Osteoblast (primary cell): ENCODE measurements at regions not wholly inside any gene's neighbourhood (a gene's known extent, or its start where the extent isn't known, plus 50 kb on each side); places are given as distances from the start of the nearest gene placed in this dataset.

Source experiments
- DNase-seq: peaks from one replicate; pipeline ENCODE4 v3.0.0; 2011; ENCODE audit warnings: low spot score, mixed read lengths; ENCODE audit not compliant: insufficient read length; ENCODE audit errors: missing footprints
- H2AFZ ChIP-seq: 2 replicates; pipeline ENCODE4 v1.6.0; 2011; ENCODE audit warnings: mild to moderate bottlenecking, low read length
- H3K27ac ChIP-seq: 2 replicates; pipeline ENCODE4 v1.5.1; 2011; ENCODE audit warnings: mild to moderate bottlenecking, low read depth, low read length, moderate library complexity
- H3K27me3 ChIP-seq: 2 replicates; pipeline ENCODE4 v1.6.0; 2012; ENCODE audit warnings: mild to moderate bottlenecking, control low read depth, inconsistent platforms, low read length, moderate library complexity; ENCODE audit not compliant: insufficient read depth
- H3K36me3 ChIP-seq: 2 replicates; pipeline ENCODE4 v1.5.1; 2011; ENCODE audit warnings: mild to moderate bottlenecking, low read length, control low read depth, moderate library complexity; ENCODE audit not compliant: insufficient read depth
- H3K4me1 ChIP-seq: 2 replicates; pipeline ENCODE4 v1.5.1; 2011; ENCODE audit warnings: mild to moderate bottlenecking, low read length, control low read depth, moderate library complexity; ENCODE audit not compliant: insufficient read depth
- H3K4me2 ChIP-seq: 2 replicates; pipeline ENCODE4 v1.6.0; 2011; ENCODE audit warnings: mild to moderate bottlenecking, low read length; ENCODE audit not compliant: insufficient read depth
- H3K4me3 ChIP-seq: fragments of 200-600 bp; sonication (generic); 3 replicates; pipeline ENCODE4 v1.5.1; 2012; ENCODE audit warnings: mild to moderate bottlenecking, low read length, inconsistent platforms; ENCODE audit not compliant: insufficient read depth
- H3K79me2 ChIP-seq: 2 replicates; pipeline ENCODE4 v1.6.0; 2012; ENCODE audit warnings: mild to moderate bottlenecking, low read length, control low read depth, inconsistent platforms; ENCODE audit not compliant: insufficient read depth
- H3K9me3 ChIP-seq: 2 replicates; pipeline ENCODE4 v1.5.1; 2011; ENCODE audit warnings: low read depth, low read length, control low read depth
- H4K20me1 ChIP-seq: 2 replicates; pipeline ENCODE4 v1.6.0; 2012; ENCODE audit warnings: mild to moderate bottlenecking, low read length, control low read depth; ENCODE audit not compliant: insufficient read depth
- TF ChIP-seq, protein P1 (sequence below): IDR thresholded peaks from 2 replicates; pipeline ENCODE4 v1.5.1; 2011; ENCODE audit warnings: mild to moderate bottlenecking, low read depth, low read length, moderate library complexity; ENCODE audit errors: extremely low read depth

DNA sequence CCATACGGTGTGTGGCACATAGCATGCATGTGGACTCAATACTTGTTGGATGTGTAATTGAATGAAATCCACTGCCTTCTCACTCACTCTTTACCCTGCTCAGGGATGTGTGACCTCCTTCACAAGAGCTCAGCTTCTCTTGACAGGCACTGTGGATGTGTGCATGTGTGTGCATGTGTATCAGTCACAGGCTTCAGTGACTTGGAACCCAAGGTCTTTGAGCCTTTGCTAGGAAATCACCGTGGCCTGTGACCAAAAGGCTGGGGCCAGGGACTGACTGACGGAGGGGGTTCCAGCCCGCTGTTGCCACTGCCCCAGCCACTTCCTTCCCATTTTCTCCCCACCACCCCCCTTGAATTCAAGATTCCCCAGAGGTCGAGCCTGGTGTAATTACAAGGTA is 144.4 kb upstream of the POU3F1 start:
- no peak overlapping the region for H2AFZ ChIP-seq
- DNase-seq, result no peak
- no peaks in the 10 kb centered on the region for H3K9me3 ChIP-seq
- H3K27ac ChIP-seq, result no peak overlapping the region
- H3K27me3 ChIP-seq, result peaks cover 2% of the 10 kb centered on the region
- H3K4me3 ChIP-seq, result no peak overlapping the region
- no peak overlapping the region for H3K4me2 ChIP-seq
- TF ChIP-seq, protein P1, sequence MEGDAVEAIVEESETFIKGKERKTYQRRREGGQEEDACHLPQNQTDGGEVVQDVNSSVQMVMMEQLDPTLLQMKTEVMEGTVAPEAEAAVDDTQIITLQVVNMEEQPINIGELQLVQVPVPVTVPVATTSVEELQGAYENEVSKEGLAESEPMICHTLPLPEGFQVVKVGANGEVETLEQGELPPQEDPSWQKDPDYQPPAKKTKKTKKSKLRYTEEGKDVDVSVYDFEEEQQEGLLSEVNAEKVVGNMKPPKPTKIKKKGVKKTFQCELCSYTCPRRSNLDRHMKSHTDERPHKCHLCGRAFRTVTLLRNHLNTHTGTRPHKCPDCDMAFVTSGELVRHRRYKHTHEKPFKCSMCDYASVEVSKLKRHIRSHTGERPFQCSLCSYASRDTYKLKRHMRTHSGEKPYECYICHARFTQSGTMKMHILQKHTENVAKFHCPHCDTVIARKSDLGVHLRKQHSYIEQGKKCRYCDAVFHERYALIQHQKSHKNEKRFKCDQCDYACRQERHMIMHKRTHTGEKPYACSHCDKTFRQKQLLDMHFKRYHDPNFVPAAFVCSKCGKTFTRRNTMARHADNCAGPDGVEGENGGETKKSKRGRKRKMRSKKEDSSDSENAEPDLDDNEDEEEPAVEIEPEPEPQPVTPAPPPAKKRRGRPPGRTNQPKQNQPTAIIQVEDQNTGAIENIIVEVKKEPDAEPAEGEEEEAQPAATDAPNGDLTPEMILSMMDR, result no peak
- H4K20me1 ChIP-seq, result no peaks in the 10 kb centered on the region
- no peaks in the 10 kb centered on the region for H3K36me3 ChIP-seq
- no peaks in the 10 kb centered on the region for H3K79me2 ChIP-seq
- no peaks in the 10 kb centered on the region for H3K4me1 ChIP-seq

DNA sequence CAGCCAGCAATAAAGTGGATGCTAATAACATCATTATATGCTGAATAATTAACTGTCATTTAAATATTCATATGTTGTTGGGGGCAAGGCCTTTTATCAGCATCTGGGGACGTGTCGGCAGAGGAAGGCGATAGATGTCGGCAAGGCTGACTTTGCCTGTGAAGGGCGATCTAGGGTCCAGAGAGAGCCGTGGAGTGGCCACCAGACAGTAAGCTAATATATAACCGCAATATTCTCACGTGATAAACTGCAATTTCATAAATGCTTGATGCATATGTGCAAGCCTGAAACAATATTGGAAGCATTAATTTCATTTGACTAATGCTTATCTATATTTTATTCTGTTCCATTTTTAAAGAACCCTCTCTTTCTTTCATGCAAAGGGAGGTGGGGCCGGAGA is 141.0 kb upstream of the POU3F1 start:
- TF ChIP-seq, protein P1, result no peak
- Histone ChIP-seq H3K36me3 (no peaks in the 10 kb centered on the region), H3K9me3 (no peaks in the 10 kb centered on the region), H3K27ac (no peak overlapping the region), H4K20me1 (no peaks in the 10 kb centered on the region), H3K4me1 (no peaks in the 10 kb centered on the region), H3K4me2 (no peak overlapping the region), H2AFZ (no peak overlapping the region), H3K4me3 (no peak overlapping the region), H3K79me2 (no peaks in the 10 kb centered on the region), H3K27me3 (no peaks in the 10 kb centered on the region)
- no peak for DNase-seq

DNA sequence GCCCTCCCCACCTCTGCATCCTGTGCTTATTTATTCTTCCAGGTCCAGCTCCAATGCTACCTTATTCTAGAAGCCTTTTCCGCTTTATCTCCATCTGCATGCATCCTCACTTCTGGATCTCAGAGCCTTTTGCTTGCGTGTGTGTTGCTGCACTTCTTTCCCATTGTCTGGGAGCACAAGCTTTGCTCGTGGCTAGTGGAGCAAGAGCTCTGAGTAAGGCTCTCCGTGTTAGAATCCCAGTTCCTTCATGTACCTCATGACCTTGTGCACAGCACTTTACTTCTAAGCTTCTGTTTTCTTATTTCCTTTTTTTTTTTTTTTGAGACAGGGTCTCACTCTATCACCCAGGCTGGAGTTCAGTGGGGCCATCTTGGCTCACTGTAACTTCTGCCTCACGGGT is 140.0 kb upstream of the POU3F1 start:
- TF ChIP-seq, protein P1, result no peak
- no peaks in the 10 kb centered on the region for H3K9me3 ChIP-seq
- H3K27me3 ChIP-seq, result no peaks in the 10 kb centered on the region
- H3K4me2 ChIP-seq, result no peak overlapping the region
- H2AFZ ChIP-seq, result no peak overlapping the region
- H3K79me2 ChIP-seq, result no peaks in the 10 kb centered on the region
- H3K36me3 ChIP-seq, result no peaks in the 10 kb centered on the region
- no peak overlapping the region for H3K4me3 ChIP-seq
- H3K27ac ChIP-seq, result no peak overlapping the region
- no peaks in the 10 kb centered on the region for H3K4me1 ChIP-seq
- no peak for DNase-seq
- H4K20me1 ChIP-seq, result no peaks in the 10 kb centered on the region

DNA sequence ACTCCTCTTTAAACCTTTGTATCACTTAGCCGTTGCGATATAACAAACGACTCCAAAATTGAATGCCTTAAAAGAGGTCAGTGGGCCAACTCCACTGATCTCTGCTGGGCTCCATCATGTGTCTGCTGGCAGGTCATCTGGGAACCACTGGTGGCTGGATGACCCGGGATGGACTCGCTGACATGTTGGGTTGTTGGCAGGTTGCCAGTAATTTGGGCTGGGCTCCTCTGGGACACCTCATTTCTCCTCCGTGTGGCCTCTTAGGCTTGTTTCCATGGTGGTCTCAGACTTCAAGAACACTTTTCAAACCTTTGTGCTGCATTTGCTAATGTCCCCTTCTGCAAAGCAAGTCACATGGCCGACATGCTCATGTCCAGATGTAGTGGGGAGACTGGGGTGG is 139.3 kb upstream of the POU3F1 start:
- Histone ChIP-seq H3K27me3 (no peaks in the 10 kb centered on the region), H4K20me1 (no peaks in the 10 kb centered on the region), H3K27ac (no peak overlapping the region), H3K36me3 (no peaks in the 10 kb centered on the region), H3K9me3 (no peaks in the 10 kb centered on the region), H3K4me3 (no peak overlapping the region), H3K79me2 (no peaks in the 10 kb centered on the region), H2AFZ (no peak overlapping the region), H3K4me2 (no peak overlapping the region), H3K4me1 (no peaks in the 10 kb centered on the region)
- TF ChIP-seq, protein P1, result no peak
- DNase-seq, result no peak
